ENCODE measurements at regions not wholly inside any gene's neighbourhood (a gene's known extent, or its start where the extent isn't known, plus 50 kb on each side); places are given as distances from the start of the nearest gene placed in this dataset.

DNA sequence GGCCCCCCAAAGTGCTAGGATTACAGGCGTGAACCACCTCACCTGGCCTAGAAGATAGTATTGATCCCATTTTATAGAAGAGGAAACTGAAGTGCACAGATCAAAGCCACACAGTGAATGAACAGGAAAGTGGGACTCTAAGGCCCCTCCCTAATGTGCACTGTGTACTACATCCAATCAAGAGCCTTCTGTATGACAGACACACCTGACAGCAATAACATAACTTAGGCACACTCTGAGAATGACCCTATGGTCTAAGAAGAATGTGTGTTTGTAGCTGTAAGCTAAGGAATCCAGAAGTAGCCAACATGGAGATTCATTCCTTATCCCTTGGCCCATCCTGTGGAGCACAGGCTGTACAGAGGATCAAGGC is 271.2 kb downstream of the SMARCA2 start:
- Histone ChIP-seq H3K27me3 (ENCODE audit: insufficient read depth, poor library complexity, severe bottlenecking) (no peaks in the 10 kb centered on the region), H3K9me3 (ENCODE audit: severe bottlenecking) (no peaks in the 10 kb centered on the region), H3K4me3 (ENCODE audit: severe bottlenecking) (no peak overlapping the region), H3K27ac (ENCODE audit: poor library complexity, severe bottlenecking) (no peak overlapping the region), H3K36me3 (ENCODE audit: low read depth) (no peaks in the 10 kb centered on the region), H3K4me1 (ENCODE audit: insufficient read depth, poor library complexity, severe bottlenecking) (no peaks in the 10 kb centered on the region)
- no peak for DNase-seq (ENCODE audit: low spot score)
- TF ChIP-seq, protein P1, sequence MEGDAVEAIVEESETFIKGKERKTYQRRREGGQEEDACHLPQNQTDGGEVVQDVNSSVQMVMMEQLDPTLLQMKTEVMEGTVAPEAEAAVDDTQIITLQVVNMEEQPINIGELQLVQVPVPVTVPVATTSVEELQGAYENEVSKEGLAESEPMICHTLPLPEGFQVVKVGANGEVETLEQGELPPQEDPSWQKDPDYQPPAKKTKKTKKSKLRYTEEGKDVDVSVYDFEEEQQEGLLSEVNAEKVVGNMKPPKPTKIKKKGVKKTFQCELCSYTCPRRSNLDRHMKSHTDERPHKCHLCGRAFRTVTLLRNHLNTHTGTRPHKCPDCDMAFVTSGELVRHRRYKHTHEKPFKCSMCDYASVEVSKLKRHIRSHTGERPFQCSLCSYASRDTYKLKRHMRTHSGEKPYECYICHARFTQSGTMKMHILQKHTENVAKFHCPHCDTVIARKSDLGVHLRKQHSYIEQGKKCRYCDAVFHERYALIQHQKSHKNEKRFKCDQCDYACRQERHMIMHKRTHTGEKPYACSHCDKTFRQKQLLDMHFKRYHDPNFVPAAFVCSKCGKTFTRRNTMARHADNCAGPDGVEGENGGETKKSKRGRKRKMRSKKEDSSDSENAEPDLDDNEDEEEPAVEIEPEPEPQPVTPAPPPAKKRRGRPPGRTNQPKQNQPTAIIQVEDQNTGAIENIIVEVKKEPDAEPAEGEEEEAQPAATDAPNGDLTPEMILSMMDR (IDR thresholded peaks at IDR 0.05; ENCODE audit: poor library complexity, severe bottlenecking), result no peak
- ATAC-seq (ENCODE audit: low read depth), result no peak

GRCh38 chr9:2286825-2287455 is 271.8 kb downstream of the SMARCA2 start:
- Histone ChIP-seq H3K4me1 (ENCODE audit: insufficient read depth, poor library complexity, severe bottlenecking) (no peaks in the 10 kb centered on the region), H3K9me3 (ENCODE audit: severe bottlenecking) (no peaks in the 10 kb centered on the region), H3K27me3 (ENCODE audit: insufficient read depth, poor library complexity, severe bottlenecking) (no peaks in the 10 kb centered on the region), H3K27ac (ENCODE audit: poor library complexity, severe bottlenecking) (no peak overlapping the region), H3K36me3 (ENCODE audit: low read depth) (no peaks in the 10 kb centered on the region), H3K4me3 (ENCODE audit: severe bottlenecking) (no peak overlapping the region)
- TF ChIP-seq, protein P1 (IDR thresholded peaks at IDR 0.05; ENCODE audit: poor library complexity, severe bottlenecking), result no peak
- no peak for ATAC-seq (ENCODE audit: low read depth)
- no peak for DNase-seq (ENCODE audit: low spot score)

GRCh38 chr9:2288309-2288708 is 273.2 kb downstream of the SMARCA2 start:
- TF ChIP-seq, protein P1 (IDR thresholded peaks at IDR 0.05; ENCODE audit: poor library complexity, severe bottlenecking), result no peak
- Histone ChIP-seq H3K4me3 (ENCODE audit: severe bottlenecking) (no peak overlapping the region), H3K4me1 (ENCODE audit: insufficient read depth, poor library complexity, severe bottlenecking) (no peaks in the 10 kb centered on the region), H3K27me3 (ENCODE audit: insufficient read depth, poor library complexity, severe bottlenecking) (no peaks in the 10 kb centered on the region), H3K9me3 (ENCODE audit: severe bottlenecking) (no peaks in the 10 kb centered on the region), H3K36me3 (ENCODE audit: low read depth) (no peaks in the 10 kb centered on the region), H3K27ac (ENCODE audit: poor library complexity, severe bottlenecking) (no peak overlapping the region)
- ATAC-seq (ENCODE audit: low read depth), result no peak
- no peak for DNase-seq (ENCODE audit: low spot score)

GRCh38 chr9:2289263-2289662 is 274.1 kb downstream of the SMARCA2 start:
- Histone ChIP-seq H3K4me3 (ENCODE audit: severe bottlenecking) (no peak overlapping the region), H3K27ac (ENCODE audit: poor library complexity, severe bottlenecking) (no peak overlapping the region), H3K36me3 (ENCODE audit: low read depth) (no peaks in the 10 kb centered on the region), H3K27me3 (ENCODE audit: insufficient read depth, poor library complexity, severe bottlenecking) (no peaks in the 10 kb centered on the region), H3K9me3 (ENCODE audit: severe bottlenecking) (no peaks in the 10 kb centered on the region), H3K4me1 (ENCODE audit: insufficient read depth, poor library complexity, severe bottlenecking) (no peaks in the 10 kb centered on the region)
- TF ChIP-seq, protein P1 (IDR thresholded peaks at IDR 0.05; ENCODE audit: poor library complexity, severe bottlenecking), result no peak
- ATAC-seq (ENCODE audit: low read depth) (no peak), DNase-seq (ENCODE audit: low spot score) (no peak)

GRCh38 chr9:2290382-2290781 is 275.2 kb downstream of the SMARCA2 start:
- no peak for ATAC-seq (ENCODE audit: low read depth)
- TF ChIP-seq, protein P1 (IDR thresholded peaks at IDR 0.05; ENCODE audit: poor library complexity, severe bottlenecking), result no peak
- DNase-seq (ENCODE audit: low spot score), result no peak
- Histone ChIP-seq H3K4me1 (ENCODE audit: insufficient read depth, poor library complexity, severe bottlenecking) (no peaks in the 10 kb centered on the region), H3K27me3 (ENCODE audit: insufficient read depth, poor library complexity, severe bottlenecking) (no peaks in the 10 kb centered on the region), H3K27ac (ENCODE audit: poor library complexity, severe bottlenecking) (no peak overlapping the region), H3K9me3 (ENCODE audit: severe bottlenecking) (no peaks in the 10 kb centered on the region), H3K4me3 (ENCODE audit: severe bottlenecking) (no peak overlapping the region), H3K36me3 (ENCODE audit: low read depth) (no peaks in the 10 kb centered on the region)

Data from RWPE2 (cell line).